ENCODE measurements at regions not wholly inside any gene's neighbourhood (a gene's known extent, or its start where the extent isn't known, plus 50 kb on each side); places are given as distances from the start of the nearest gene placed in this dataset.
"Not testable (repeated sequence)": the region's sequence is repeated elsewhere in the genome, so short reads cannot be mapped to it uniquely, and the experiment has no call there.

DNA sequence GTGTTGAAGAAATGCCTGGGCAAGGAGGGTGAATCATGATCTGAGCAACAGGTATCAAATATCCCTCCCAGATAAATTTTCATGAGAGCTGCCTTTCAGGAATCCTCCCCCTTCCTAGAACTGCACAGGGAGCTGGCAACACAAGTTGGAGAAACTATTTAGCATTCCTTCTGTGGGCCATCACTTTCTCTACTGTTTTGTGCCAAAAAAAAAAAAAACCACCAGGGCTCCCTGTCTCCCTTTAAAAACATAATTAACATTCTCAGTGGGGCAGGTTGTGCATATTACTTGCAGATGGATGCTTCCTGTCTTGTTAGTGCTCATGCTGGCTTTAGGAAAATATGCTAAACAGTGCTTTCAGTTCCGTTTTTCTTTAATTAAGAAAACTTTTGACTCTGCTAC is 234.9 kb upstream of the LMCD1 start:
- no peak for DNase-seq

DNA sequence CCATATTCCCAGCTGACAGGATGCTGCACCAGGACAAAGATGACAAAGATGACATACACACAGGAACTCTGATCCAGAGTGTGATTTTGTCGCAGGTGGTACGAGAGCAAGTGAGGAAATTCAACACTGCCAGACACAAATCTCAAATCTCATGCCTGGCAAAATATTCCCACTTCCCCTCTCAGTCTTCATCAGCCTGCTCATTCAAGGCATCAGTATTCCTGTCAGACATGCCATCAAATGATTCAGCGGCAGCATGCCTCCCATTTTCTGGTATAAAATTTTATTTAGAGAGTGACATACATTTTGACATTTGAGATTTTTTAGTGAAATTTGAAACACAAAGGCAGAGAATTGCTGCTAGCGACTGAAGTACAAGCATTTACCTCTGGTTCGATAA is 228.1 kb upstream of the LMCD1 start:
- DNase-seq, result no peak

DNA sequence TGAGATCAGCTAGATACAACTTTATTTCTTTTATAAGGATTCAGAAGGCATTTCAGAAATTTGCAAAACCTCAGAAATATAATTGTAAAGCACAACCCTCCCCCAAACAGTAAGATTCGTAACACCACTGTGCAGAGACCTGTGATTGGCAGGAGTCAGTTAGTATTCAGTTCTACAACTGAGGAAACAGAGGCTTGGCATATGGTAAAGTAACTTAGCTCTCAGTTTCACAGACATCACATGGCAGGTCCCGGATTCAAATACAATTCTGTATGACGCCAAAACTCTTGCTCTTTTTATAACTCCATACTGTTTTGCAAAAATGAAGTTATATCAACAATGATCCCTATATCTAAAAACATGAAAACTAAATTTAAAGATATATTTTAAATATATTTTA is 225.6 kb upstream of the LMCD1 start:
- no peak for DNase-seq

GRCh38 chr3:8276506-8276905 is 225.1 kb upstream of the LMCD1 start:
- no peak for DNase-seq

GRCh38 chr3:8278448-8278847 is 223.2 kb upstream of the LMCD1 start:
- no peak for DNase-seq

DNA sequence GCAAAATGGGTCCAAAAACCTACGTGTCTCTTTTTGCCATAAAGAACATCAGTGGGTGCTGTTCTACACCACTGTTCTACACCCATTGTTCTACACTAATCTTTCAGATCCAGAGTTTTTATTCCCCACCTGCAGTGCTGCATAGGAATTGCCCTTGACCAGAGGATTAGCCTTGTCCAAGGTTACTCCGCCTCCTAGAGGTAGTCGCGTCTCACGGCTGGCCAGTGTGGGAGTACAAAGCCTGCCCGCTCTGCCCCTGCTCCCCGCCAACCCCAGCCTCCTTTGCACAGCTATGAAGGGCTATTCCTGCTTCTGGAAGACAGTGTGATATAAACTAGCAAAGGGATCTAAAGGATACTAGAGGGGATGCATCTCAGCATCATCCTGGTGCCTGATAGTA is 222.1 kb upstream of the LMCD1 start:
- DNase-seq, result no peak

GRCh38 chr3:8279886-8280550 is 221.6 kb upstream of the LMCD1 start:
- DNase-seq, result no peak

GRCh38 chr3:8282541-8283165 is 219.0 kb upstream of the LMCD1 start:
- DNase-seq, result no peak

- no peak for DNase-seq
Observed at GRCh38 chr3:8283193-8283592, 218.4 kb upstream of the LMCD1 start.

GRCh38 chr3:8286086-8286485 is 215.5 kb upstream of the LMCD1 start:
- no peak for DNase-seq

DNA sequence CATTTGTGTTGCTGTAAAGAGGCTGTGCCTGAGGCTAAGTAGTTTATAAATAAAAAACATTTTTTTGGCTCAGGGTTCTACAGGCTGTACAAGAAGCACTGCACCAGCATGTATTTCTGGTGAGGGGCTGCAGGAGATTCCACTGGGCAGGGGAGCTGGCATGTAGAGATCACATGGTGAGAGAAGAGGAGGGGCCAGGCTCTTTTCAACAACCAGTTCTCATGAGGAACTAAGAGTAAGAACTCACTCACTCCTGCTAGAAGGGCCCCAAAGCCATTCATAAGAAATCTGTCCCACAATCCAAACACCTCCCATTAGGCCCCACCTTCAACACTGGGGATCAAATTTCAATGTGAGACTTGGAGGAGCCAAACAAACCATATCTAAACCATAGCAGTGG is 214.9 kb upstream of the LMCD1 start:
- no peak for DNase-seq

DNA sequence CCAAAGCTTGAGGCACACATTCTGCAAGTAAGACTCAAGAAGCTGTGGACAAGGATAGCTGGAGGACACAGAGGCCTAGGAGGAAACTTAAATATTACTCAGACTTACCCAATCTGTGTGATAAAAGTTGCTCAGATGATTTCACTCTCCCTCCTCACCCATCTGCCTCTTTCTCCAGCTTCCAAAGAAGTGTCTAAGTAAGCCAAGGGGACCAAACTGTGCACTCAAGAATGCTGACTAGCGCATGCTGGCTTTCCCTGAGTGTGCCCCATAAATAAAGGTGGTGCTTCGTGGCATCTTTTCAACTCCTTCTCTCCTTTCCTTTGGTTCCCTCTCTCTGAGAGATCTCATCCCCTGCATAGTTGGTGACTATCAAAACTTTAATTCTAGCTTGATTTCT is 211.0 kb upstream of the LMCD1 start:
- DNase-seq, result no peak

DNA sequence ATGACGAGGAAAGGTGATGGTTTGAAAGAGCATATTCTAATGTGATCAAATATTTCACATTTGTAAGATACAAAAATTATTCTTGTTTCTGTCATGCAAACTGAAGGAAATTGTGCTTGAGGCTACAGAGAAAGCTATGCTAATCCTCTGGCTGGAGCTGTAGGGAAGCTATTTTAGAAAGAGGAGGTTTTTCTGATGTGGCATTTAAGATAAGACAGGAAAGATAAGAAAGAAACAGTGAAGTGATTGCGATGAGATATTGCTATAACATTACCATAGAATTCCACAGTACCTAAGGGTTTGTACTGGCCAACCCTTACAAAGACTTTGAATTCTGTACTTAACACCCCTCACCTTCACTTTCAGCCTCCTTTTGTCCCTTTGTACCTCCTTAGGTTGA is 205.2 kb upstream of the LMCD1 start:
- DNase-seq, result no peak

DNA sequence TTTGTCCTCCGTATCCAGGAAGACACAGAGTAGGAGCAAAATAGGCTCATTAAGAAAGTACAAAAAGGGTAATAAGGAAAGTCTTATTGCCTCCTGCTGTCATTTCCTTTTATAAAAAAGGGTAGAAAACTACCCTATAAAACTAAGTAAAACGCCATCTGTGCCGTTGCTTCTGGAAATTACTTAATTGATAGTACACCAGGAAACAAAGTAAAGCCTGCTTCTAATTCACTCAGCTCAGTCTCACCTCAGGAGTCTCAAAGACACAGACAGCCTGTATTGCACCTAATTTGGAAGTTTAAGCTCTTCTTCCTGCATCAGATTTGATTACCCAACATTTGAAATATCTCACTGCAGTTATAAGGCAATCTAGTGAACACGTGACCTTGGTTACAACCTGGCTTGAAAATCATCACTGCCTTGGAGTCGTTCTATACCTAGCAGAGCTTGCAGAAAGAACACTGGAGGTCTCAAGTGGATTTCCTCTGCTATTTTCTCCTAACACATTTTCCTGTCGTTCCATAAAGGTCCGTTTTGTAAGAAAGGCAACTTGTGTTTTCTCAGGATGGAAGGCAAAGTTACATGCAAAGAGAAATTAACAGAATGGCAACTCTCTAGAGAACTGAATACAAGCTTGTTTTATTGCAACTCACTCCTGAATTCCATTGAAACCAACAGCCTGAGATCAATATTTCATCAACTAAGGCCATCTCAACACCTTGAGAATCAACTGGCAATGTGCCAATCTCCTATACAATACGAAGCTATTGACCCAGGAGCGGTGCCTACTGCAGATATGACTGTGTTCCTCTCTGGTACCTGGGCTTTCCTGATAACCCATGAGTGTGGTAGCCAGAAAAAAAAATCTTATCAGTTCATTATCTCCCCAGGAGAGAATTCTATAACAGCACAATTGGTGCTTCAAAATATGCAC is 203.3 kb upstream of the LMCD1 start:
- DNase-seq, result no peak

- peak; percentile 39 for DNase-seq
Observed at GRCh38 chr3:8301977-8302735, 199.5 kb upstream of the LMCD1 start.

- DNase-seq, result no peak
Observed at GRCh38 chr3:8303466-8303865, 198.2 kb upstream of the LMCD1 start.

DNA sequence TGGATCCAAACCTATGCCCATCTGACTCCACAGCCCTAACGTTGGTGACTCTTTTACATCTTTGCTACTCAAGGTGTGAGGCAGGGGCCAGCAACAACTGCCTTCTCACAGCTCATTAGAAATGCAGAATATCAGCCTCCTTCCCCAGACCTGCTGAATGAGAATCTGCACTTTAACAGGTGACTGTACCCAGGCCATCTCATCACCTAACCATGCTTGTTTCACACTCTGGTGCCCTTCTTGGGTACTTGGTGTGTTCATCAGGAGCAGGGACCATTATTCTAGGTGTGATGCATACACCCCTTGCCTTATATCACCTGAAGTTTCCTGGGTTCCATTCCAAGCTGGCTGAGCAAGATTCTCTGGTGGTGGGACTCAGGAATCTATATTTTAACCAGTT is 196.3 kb upstream of the LMCD1 start:
- DNase-seq, result no peak

- no peak for DNase-seq
Observed at GRCh38 chr3:8307545-8308110, 194.0 kb upstream of the LMCD1 start.

DNA sequence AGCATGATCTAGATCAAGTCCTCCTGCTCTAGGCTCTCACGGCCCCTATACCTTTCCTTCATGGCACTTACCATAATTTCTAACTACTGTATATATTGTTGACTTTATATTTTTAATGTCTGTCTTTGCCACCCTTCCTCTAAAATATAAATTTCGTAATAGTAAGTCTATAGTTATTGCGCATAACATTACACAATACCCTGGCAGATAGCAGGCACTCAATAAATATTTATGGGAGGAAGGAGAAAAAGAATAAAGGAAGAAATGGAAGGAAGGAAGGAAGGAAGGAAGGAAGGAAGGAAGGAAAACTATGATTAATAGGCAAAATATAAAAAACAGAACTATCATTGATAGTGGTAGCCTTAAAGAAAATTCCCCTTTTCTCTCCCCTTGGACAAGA is 190.3 kb upstream of the LMCD1 start:
- DNase-seq, result no peak

DNA sequence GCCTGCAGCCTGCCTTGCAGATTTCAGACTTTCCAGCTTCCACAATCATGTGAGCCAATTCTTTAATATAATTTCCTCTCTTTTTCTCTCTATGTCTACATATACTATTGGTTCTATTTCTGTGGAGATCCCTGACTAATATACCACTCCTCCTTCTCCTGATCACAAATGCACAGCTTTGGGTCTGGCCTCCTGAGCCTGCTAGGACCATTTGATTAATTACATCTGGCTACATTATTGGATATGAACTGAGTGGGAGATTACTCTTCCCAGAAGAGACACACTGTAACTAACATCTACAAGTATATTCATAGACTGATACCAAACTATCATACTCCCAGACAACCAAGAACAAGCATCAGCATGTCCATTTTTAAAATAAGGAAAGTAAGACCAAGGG is 188.9 kb upstream of the LMCD1 start:
- no peak for DNase-seq

- no peak for DNase-seq
Observed at GRCh38 chr3:8313560-8314267, 187.9 kb upstream of the LMCD1 start.

DNA sequence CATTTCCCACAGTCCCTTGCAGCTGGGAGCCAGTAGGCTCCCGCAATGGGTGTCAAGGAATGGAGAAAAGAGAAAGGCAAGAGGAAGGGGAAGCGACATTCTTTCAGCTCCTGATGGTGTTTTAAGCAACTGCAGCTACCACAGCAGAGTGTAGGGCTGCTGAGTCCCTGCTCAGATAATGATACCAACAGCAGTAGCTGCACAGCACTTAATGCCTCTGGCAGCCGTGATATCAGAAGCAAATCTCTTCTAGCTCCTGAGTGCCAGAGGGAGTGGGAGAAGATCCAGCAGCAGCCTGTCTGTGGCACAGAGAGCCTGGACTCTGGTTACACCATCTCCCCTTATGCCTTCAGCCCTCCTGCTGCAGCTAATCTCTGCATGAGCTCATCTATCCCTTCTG is 186.1 kb upstream of the LMCD1 start:
- DNase-seq, result not testable (repeated sequence)

Measured in CD4-positive, alpha-beta T cell treated with Interleukin-21 for 1 hour (primary cell).